CD4-positive, alpha-beta T cell treated with Interleukin-2 at 100 ng/mL for 4 hours (primary cell): ENCODE measurements at regions not wholly inside any gene's neighbourhood (a gene's known extent, or its start where the extent isn't known, plus 50 kb on each side); places are given as distances from the start of the nearest gene placed in this dataset.

ENCODE experiments used
- DNase-seq: peaks from one replicate; pipeline ENCODE4 v3.0.0-alpha.2; 2020; ENCODE audit warnings: low spot score

DNA sequence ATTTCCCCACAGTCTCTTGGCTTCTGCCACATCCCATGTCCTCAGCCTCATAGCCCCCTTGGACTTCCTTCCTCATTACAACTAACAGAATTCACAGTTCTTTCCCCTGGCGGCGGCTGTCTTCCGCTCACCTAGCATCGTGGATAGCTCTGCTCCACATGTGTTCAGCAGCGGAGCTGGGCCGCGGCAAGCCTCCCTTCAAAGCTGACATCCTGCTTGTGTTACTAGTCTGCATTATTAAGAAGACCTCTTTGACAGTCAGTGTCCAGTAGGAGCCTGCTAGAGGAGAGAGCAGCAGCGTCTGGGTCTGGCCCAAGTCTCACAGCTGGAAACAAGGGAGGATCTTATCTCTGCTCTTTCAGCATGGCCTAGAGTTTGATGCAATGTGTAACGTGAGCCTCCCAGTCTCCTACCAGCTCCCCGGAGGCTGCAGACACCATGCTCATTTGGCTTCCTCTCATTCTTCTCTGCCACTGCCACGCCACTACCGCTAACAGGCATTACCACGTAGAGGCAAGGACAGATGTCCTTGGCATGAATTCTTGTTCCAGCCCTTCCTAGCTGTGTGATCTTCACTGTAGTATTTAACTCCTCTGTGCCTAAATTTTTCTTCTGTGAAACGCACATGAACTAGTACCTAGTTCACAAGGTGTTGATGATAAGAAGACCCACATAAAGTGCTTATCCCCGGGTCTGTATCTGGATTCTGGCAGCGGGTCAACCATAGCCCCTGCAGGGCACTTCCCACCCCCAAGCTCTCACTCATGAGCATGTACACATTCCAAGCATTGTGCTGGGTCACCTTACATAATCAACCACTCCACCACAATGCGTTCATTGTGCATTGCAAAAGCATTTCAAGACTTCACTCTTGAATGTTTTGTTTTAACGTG, 107.1 kb upstream of the BACH2 start:
- no peak for DNase-seq

DNA sequence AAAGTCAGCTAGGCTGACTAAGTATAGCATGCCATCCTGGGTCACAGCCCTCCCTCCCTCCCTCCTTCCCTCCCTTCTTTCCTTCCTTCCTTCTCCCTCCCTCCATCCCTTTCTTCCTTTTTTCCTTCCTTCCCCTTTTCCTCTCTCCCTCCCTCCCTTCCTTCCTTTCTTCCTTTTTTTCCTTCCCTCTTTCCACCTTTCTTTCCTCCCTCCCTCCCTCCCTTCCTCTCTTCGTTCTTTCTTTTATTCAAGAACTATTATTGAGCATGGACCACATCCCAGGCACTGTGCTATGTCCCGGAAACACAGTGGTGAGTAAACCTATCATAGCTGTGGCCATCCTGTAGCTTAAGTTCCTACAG, 106.2 kb upstream of the BACH2 start:
- DNase-seq: no peak

DNA sequence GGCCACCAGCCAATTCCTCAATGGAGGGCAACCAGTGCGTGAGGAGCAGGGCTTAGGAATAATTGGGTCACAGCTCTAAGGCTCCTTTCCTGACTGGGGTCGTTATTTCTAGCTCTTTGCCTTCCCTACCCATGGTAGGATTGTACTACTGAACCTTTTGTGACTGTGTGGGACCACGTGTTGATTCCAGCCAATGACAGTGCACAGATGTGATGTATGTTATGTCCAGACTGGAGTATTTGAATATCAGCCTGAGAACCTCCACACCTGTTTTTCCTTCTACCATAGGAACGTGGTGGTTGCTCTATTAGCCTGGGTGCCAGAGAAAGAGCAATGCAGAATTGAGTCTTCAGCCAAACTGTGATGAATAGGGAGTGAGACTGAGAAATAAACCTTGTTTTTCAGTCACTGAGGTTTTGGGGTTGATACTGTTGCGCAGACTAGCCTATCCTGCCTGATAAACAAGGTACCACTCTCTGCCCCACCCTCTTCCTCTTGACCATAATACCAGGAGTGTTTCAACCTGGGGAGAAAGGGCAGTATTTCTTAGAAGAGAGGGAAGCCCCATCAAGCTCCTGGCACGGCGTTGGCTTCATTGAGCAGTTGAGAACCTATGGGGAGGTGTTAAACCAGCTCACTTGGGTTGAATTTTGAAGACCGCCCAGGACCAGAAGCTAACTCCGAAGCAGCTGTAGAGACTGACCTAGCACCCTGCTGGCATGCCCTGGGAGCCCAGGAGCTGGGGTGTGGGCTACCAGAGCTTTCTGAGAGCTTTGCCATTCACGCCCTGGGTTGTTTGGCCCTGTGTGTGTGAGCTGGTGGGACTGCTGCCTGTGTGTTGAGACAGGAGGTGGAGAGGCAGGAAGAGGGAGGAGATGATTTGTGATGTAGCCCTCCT, 105.5 kb upstream of the BACH2 start:
- peak; percentile 76 for DNase-seq

DNA sequence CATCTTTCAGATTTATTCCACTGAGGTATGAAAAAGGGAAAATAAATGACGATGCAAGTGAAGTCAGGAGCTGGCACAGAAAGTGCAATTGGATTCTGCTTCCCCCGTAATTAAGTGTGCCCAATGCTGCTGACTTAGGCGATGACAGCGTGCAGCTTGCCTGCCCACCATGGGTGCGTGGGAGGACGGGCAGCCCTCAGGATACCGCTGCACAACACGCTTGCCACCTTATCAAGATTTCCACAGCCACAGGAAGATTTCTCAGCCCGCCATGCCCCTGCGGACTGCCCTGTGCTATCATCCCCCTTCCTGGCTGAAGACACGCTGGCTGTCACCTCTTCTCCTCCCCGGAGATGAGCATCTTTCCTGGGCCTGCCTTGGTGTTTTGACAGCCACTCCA, 103.3 kb upstream of the BACH2 start:
- no peak for DNase-seq

DNA sequence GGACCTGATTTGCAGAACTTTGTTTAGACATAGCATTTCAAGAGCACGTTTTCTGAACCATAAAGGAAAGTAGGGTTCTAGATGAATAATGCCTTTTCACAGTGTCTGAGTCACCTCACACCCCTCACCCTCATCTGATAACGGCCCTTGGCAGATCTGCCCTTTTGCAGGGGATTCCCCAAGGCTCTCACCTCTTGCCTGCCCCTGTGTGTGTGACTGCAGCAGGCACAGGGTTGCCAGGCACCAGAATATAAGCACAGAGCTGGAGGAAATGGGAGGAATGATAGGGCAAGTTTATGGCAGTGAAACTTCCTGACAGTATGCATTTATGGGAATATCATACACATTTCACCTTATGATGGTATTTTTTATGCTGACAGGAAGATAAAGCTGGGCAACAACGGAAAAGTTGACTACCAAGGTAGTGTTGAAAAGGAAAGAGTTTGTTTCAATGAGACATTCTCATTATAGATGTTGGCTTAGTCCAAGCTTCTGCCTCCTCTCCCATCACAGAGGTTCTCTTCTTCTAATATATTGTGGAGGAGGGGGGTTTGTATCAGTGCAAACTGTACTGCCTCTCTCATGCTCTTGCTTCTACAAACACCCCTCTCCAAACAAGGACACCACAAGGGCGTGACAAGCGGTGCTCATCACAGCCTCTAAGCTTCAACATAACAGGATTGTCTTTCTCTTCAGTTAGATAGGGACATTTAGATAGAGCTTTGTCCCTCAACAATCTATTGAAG, 101.5 kb upstream of the BACH2 start:
- DNase-seq: peak; percentile 93

DNA sequence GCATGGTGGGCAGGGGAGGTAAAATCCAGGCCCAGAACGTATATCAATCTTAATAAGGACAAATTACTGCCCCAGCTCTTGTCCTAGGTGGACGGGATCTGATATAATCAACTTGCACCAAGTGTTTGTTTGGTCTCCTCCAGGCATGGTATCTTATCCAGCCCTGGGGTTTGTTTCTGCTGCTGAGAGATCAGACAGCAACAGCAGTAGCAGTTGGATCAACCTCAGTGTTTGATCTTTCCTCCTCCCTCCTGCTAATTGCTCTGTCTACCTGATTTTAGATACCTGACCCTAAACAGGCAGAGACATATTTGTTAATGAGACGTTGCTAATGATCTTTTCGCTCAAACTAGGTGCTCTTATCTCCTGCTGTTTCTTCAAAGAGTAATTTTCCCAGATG, 100.4 kb upstream of the BACH2 start:
- no peak for DNase-seq

DNA sequence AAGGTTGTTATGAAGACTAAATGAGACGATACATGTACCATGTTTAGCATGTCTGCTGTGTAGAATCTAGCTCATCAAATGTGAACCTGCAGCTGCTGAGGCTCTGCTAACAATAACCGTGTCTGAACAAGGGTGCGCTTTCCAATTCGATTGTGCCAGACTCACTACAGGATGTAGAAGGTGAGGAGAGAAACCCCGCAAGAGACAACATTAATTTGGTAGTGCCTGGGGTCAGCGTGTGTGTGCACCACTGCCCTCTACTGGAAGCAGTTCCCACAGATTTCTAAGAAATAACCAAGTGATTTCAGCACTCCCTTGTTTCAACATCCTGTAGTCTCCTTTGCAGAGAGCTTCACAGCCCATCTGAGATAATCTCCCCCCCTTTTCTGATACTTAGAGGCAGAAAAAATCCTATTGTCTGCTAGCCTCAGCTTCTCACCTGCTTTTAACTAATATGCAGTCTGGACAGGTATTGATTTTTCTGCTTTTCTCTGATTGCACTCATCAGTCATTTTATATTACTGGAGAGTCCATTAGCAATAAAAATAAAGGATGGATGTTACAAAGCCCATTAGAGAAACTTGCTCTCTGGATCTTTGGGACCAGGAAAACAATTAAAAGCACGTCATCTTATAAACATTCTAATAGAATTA, 96.7 kb upstream of the BACH2 start:
- peak; percentile 84 for DNase-seq

DNA sequence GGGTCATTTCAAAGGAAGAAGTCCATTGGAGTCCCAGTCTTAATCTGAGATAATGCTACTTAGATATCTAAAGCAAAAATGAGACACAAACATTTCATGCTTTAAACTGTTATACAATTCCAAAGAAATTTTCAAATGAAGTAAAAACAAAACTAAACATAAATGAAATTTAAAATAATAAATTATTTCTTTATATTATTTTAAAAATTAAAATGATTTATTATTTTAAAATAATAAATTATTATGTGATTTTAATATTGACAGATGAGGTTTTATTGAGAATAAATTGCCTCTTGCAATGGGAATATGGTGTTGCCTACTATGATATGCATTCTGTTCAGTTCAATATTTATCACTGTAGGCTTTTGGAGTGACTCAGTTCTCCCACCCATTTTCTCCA, 93.7 kb upstream of the BACH2 start:
- DNase-seq: no peak

DNA sequence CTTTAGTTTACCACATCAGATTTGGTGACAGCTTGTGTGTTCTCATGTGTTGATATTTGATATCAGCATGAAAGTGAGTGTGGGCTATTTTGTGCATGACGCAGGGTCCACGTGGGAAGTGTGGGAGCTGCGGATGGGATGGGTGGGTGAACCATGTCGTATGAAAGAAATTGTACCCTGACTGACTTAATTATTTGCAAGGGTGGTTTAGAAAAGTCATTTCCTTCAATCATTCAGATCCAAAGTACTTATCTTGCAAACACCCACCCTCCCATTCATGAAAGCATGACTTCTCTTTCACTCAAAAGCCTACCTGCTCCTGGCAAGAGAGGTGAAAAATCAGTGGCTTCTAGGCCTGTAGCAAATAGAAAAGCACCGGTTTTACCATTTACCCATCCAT, 91.8 kb upstream of the BACH2 start:
- DNase-seq: no peak

DNA sequence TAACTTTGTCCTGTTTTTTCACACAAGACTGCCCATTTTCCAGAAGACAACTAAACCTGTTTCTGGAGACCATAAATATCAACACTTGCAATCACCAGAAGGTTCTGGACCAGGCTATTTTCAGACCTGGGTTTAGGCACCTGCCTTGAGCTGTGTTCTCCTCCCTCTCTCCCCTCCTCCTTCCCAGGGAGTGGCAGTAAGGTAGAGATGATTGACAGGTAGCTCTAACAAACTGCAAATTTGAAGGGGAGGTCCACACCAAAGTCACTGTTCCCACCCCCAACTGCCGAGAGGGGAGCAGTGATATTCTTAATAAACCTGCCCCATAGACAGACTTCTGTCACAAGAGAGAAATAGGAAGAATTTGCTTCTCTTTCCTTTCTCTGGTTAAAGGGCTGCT, 91.2 kb upstream of the BACH2 start:
- no peak for DNase-seq

DNA sequence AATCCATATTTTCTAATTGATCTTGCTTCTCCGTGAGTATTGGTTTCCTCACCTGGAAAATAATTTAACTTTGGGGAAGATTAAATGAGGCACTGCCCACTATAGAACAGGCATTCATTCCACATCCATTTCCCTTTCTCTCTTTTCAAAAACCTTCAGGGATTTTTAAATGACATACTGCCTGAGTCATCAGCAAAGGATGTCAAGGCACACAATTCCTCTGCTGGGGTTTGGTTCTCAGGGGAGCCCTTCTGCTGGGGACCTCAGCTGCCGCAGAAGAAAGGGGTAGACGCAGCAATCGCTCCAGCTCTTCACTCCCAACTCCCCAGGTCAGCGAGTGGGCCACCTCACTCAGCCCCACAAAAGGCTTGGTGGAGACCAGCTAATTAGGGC, 90.7 kb upstream of the BACH2 start:
- DNase-seq: no peak

DNA sequence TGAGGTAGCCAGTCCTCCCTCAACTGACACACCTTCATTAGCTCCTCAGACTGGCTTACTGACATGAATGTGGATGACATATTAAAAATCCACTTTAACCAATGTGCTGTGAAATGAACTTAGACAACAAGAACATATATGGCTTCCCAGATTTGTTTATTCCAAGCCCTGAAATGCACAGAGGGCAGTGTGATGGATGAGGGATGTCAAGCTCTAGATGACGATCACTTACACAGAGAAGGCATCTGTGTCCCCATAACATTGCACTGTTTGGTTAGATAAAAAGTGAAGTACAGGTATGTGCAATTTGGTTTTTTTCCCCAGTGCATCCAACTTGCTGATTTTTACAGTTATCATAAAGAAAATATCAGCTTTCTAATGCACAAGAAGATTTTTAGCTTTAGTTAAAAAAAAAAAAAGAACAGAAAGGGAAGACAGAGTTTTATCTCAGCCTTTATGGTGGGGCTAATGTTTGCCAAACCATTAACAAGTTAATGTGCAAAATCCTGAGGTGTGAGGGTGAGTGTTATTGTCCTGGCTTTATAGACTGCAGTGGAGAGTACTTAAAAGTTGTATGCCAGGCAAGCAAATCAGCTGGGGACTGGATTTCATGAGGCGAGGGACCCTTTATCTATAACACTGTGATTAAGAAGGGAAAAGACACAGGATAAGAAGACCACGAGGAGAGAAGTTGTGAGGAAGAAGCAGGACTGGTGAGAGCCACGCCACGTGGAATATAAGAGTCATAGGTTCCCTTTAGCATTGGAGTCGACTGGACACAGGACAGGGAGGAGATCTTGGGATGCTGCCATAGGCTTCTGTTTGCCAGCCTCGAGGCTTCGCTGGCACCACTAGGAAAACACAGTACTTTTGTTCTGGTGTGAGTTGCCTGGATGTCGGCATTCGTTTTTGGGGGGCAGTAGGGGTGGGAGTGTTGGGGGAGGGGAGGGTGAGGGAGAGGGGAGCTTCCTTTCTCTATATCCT, 90.0 kb upstream of the BACH2 start:
- DNase-seq: no peak

DNA sequence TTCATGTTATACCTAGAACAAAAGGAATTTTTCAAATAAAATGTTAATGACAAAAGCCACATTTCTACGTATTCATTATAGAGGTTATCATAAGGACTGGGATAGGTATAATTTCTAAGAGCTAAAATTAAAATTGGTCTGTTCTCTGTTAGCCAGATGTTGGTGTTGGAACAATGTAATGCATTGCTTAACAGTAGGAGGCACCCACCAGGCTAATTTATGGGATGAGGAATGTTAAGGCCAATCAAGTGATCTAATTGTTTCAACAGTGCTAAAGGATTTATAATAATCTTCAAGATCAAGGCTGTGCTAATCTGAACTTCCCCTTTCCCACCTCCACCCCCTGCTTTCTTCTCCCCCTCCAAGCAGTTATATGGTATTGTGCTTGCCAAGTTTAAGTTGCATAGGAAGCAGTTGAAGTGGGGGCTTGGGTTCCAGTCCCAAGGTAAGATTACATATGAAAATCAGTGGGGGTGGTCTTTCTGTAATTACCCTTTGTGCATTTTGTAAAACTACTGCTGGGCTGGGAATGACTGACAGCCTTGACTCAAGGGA, 89.2 kb upstream of the BACH2 start:
- no peak for DNase-seq

DNA sequence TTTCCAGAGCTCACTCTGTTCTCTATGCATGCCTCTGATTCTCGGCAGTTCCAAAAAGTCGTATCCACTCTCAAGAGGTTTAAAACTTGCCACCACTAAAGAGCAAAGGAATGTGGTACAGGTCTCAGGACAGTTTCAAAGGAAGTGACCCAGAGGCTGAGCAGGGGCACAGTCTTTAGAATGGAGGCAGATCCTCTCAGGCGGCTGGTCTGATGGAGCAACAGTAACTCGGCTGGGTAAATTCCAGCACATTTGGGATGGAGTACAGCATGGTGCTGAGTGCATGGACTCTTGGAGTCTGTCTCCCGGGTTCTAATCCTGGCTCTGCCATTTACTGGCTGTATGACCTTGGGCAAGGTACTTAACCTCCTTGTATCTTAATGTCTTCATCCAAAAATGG, 88.1 kb upstream of the BACH2 start:
- DNase-seq: no peak

DNA sequence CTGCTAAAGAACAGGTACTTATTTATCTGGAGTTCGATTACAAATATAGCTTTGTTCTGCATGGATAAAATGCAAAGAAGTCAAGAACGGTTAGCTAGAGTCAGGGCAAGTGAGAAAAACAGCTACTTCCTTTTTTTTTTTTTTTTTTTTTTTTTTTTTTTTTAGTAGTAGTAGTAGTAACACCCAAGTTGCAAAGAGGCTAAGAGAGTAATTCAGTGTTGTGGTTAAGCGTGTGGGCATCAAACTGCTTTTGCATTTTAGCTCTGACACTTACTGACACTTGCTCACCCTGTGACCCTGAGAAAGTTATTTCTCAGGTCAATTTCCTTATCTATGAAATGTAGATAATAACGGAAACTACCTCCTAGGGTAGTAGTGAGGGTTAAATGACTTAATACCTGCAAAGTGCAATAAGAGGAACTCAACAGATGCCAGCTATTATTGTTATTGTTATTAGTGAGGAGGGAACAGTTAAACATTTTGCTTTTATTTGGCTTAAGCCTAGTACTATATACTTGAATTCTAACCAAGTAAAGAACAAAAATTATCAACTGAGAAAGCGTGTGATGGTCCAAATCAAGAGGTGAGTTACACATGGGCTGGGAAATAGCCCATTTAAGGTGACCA, 86.7 kb upstream of the BACH2 start:
- peak; percentile 32 for DNase-seq

DNA sequence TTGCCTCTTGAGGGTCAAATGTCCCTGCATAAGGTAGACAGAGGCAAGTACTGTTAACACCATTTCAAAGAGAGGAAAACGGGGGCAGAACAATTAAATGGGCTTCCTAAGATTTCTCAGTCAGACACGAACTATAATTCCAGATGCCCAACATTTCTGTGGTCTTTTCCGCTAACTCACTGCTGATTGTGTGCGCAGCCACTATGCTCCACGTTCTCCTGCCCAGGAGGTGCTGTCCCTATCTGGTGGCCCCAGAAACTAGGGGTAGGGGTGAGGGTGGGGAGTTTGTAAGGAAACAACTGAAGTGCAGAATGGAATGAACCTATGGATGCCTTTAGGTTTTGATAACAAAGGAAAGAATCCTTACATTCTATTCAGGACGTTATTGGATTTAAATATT, 86.1 kb upstream of the BACH2 start:
- no peak for DNase-seq

DNA sequence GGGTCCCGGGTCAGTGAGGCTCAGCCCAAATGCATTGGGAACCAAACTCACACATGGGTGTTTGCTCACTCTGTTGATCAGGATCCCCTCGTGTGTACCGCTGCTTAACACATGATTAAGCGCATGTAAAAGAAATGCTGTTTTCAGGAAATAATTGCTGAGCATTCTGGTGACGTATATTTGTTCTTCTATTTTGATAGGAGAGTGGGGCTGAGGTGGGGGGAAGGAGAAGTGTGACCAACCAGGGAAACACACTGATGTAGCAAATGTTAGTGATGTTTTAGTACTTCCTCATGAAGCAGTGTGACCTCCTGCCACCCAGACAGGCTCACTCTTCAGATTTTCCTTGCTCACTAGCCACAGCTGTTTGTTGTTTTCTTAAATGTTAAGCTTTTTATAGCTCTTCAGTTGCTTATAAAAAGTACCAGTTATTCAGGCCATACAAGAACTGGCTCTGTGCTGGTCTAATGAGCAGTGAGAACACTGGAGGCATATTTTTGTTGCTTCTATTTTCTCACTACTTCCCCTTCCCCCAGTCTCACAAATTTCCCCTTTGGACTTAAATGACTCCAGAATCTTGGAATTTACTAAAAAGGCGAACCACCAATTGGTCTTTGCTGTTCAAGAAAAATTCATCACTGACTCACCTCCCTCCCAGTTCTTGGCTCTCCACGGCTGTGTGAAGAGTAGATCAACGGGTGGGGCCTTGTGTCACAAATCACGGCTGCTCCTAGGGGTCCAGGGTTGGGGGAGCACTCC, 79.2 kb upstream of the BACH2 start:
- DNase-seq: no peak

DNA sequence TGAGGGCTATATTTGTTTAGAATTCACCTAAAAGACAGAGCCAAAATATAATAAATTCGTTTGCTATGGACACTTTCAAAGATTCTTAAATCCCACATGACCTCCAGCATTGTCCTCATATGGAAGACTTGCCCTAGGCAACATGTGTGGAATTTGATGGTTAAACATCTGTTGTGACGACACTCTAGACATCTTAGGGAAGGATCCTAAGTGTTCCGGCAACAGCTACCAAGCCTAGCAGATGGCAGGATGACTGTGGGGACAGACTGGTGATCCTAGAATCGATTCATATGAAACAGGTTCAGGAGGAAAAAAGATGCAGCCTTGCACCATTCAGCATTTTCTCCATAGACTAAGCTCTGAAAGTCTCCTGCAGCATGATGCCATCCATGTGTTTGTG, 77.6 kb upstream of the BACH2 start:
- no peak for DNase-seq

DNA sequence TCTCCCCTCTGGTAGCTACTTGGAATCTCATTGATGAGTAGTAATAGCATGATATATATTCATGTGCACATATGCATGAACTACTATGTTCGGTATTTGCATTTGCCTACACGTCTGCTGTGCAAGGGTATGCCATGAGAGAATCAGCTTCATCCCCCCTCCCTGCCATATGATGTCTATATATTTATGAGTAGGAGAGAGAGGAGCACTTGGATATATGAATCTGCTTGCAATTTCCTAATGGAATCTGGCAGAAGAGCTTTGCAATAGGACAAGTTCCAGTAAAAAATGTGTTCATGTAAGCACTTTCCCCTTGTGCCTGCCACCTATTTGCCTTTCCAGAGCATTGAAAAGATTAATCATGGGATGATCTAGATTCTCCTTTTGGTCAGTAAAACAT, 76.2 kb upstream of the BACH2 start:
- DNase-seq: no peak
